AG09319 (cell line): ENCODE measurements at regions not wholly inside any gene's neighbourhood (a gene's known extent, or its start where the extent isn't known, plus 50 kb on each side); places are given as distances from the start of the nearest gene placed in this dataset.

ENCODE experiments used
- DNase-seq: peaks from one replicate; pipeline ENCODE4 v3.0.0-alpha.2; 2010; ENCODE audit warnings: low read depth; ENCODE audit errors: extremely low read depth
- CTCF ChIP-seq: IDR thresholded peaks from 2 replicates; pipeline ENCODE4 v1.5.1; 2011; ENCODE audit warnings: low read depth, mild to moderate bottlenecking, inconsistent platforms, low read length, moderate library complexity

- DNase-seq = no peak
Measured at GRCh38 chr7:94247970-94248369, 146.7 kb upstream of the COL1A2 start.

GRCh38 chr7:94249631-94250030, 145.1 kb upstream of the COL1A2 start:
- DNase-seq = no peak
- TF ChIP-seq CTCF = no peak

More at GRCh38 chr7:94247970-94248369, 146.7 kb upstream of the COL1A2 start:
- no peak for TF ChIP-seq CTCF

GRCh38 chr7:94250124-94250523, 144.6 kb upstream of the COL1A2 start:
- no peak for DNase-seq
- TF ChIP-seq CTCF = no peak

- no peak for TF ChIP-seq CTCF
- no peak for DNase-seq
Measured at GRCh38 chr7:94250987-94251386, 143.7 kb upstream of the COL1A2 start.

GRCh38 chr7:94252124-94252523, 142.6 kb upstream of the COL1A2 start:
- TF ChIP-seq CTCF = no peak

GRCh38 chr7:94252971-94253370, 141.7 kb upstream of the COL1A2 start:
- no peak for TF ChIP-seq CTCF
- no peak for DNase-seq

More at GRCh38 chr7:94252124-94252523, 142.6 kb upstream of the COL1A2 start:
- no peak for DNase-seq

- no peak for TF ChIP-seq CTCF
- DNase-seq = no peak
Measured at GRCh38 chr7:94253686-94254085, 141.0 kb upstream of the COL1A2 start.
